ENCODE measurements at regions not wholly inside any gene's neighbourhood (a gene's known extent, or its start where the extent isn't known, plus 50 kb on each side); places are given as distances from the start of the nearest gene placed in this dataset.

DNA sequence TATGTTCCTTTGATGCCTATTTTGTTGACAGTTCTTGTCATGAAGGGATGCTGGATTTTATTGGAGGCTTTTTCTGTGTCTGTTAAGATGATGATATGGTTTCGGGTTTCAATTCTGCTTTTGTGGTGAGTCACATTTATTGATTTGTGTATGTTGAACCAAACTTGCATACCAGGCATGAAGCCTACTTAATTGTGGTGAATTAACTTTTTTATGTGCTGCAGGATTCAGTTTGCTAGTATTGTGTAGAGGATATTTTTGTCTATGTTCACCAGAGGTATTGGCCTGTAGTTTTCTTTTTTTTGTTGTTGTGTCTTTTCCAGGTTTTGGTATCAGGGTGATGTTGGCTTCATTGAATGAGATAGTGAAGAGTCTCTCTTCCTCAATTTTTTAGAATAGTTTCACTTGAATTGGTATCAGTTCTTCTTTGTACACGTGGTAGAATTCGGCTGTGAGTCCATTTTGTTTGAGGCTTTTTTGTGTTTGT is 345.9 kb downstream of the KIF20B start:
- no peaks in the 10 kb centered on the region for H3K36me3 Mint-ChIP-seq (ENCODE audit: insufficient read depth)

DNA sequence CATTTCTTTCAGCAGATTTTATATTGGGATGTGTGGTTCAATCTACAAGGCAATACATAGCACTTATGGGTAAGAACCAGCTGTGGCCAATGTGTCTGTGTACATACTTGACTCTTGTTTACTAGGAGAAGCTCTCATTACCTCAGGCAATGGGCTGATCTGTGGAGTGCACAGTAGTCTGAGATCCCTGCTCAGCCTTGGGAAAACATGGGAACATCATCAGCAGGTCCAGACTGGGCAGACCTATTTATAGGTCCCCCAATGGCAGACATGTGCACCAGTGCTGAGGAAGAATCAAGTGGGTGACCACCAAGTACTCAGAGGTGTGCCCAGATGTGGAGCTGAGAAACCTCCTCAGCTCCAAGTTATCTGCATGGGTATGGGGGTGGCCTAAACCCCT is 349.7 kb downstream of the KIF20B start:
- H3K9me3 Mint-ChIP-seq (ENCODE audit: low read depth), result peaks cover 6% of the 10 kb centered on the region
- H3K27ac Mint-ChIP-seq, result no peak overlapping the region
- no peaks in the 10 kb centered on the region for H3K36me3 Mint-ChIP-seq (ENCODE audit: insufficient read depth)
- TF ChIP-seq, protein P1, sequence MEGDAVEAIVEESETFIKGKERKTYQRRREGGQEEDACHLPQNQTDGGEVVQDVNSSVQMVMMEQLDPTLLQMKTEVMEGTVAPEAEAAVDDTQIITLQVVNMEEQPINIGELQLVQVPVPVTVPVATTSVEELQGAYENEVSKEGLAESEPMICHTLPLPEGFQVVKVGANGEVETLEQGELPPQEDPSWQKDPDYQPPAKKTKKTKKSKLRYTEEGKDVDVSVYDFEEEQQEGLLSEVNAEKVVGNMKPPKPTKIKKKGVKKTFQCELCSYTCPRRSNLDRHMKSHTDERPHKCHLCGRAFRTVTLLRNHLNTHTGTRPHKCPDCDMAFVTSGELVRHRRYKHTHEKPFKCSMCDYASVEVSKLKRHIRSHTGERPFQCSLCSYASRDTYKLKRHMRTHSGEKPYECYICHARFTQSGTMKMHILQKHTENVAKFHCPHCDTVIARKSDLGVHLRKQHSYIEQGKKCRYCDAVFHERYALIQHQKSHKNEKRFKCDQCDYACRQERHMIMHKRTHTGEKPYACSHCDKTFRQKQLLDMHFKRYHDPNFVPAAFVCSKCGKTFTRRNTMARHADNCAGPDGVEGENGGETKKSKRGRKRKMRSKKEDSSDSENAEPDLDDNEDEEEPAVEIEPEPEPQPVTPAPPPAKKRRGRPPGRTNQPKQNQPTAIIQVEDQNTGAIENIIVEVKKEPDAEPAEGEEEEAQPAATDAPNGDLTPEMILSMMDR (IDR thresholded peaks at IDR 0.05; ENCODE audit: unreplicated experiment), result no peak
- H3K27me3 Mint-ChIP-seq, result no peaks in the 10 kb centered on the region
- H3K4me1 Mint-ChIP-seq (ENCODE audit: low read depth), result peaks cover 5% of the 10 kb centered on the region
- H3K4me3 Mint-ChIP-seq (ENCODE audit: low read depth), result no peak overlapping the region
- DNase-seq (ENCODE audit: low spot score, unreplicated experiment), result no peak

More for the DNA sequence above, 345.9 kb downstream of the KIF20B start:
- Mint-ChIP-seq H3K4me3 (ENCODE audit: low read depth) (no peak overlapping the region), H3K9me3 (ENCODE audit: low read depth) (peaks cover 6% of the 10 kb centered on the region), H3K27ac (no peak overlapping the region), H3K27me3 (no peaks in the 10 kb centered on the region), H3K4me1 (ENCODE audit: low read depth) (peaks cover 5% of the 10 kb centered on the region)
- TF ChIP-seq, protein P1 (IDR thresholded peaks at IDR 0.05; ENCODE audit: unreplicated experiment), result no peak
- DNase-seq (ENCODE audit: low spot score, unreplicated experiment), result no peak

DNA sequence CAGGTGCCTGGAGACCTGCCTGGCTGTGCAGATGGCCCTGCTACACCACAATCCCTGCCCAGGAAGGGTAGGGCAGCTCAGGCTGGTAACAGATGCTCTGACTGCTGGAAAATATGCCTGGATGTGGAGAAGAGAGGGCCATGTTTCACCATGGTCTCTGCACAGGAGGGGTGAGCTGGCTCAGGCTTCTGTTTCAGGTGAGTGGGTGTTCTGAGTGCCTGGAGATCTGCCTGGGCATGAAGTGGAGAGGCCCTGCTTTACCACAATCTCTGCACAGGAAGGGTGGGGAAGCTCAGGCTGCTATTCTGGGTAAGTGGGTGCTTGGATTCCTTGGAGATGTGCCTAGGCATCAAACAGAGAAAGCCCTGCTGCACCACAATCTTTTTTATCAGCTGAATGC is 350.1 kb downstream of the KIF20B start:
- Mint-ChIP-seq H3K27me3 (no peaks in the 10 kb centered on the region), H3K9me3 (ENCODE audit: low read depth) (peaks cover 6% of the 10 kb centered on the region), H3K36me3 (ENCODE audit: insufficient read depth) (no peaks in the 10 kb centered on the region), H3K27ac (no peak overlapping the region), H3K4me1 (ENCODE audit: low read depth) (peaks cover 5% of the 10 kb centered on the region), H3K4me3 (ENCODE audit: low read depth) (no peak overlapping the region)
- DNase-seq (ENCODE audit: low spot score, unreplicated experiment), result no peak
- TF ChIP-seq, protein P1 (IDR thresholded peaks at IDR 0.05; ENCODE audit: unreplicated experiment), result no peak

DNA sequence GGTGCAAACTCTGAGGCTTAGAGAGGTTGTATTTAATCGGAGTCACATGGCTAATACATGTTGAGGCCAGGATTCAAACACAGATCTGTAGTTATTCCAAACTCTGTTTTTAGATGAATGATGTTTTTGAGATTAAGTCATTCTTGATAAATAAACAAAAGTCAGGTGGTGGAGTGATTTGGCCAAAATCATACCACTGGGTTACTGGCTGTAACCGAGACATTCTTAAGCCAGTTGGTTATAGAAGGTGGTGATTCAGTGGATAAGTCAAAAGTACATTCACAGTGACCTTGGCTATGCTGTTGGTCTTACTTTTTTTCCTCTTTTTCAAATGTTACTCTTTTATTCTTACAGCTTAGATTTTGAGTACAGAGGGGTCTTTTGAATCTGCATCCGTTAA is 361.4 kb downstream of the KIF20B start:
- no peak for DNase-seq (ENCODE audit: low spot score, unreplicated experiment)
- TF ChIP-seq, protein P1 (IDR thresholded peaks at IDR 0.05; ENCODE audit: unreplicated experiment), result no peak
- H3K27me3 Mint-ChIP-seq, result no peaks in the 10 kb centered on the region
- H3K36me3 Mint-ChIP-seq (ENCODE audit: insufficient read depth), result no peaks in the 10 kb centered on the region
- H3K9me3 Mint-ChIP-seq (ENCODE audit: low read depth), result no peaks in the 10 kb centered on the region
- H3K27ac Mint-ChIP-seq, result no peak overlapping the region
- H3K4me3 Mint-ChIP-seq (ENCODE audit: low read depth), result no peak overlapping the region
- H3K4me1 Mint-ChIP-seq (ENCODE audit: low read depth), result peaks cover 9% of the 10 kb centered on the region

- TF ChIP-seq, protein P1 (IDR thresholded peaks at IDR 0.05; ENCODE audit: unreplicated experiment), result no peak
- H3K36me3 Mint-ChIP-seq (ENCODE audit: insufficient read depth), result no peaks in the 10 kb centered on the region
- H3K4me3 Mint-ChIP-seq (ENCODE audit: low read depth), result no peak overlapping the region
- no peaks in the 10 kb centered on the region for H3K9me3 Mint-ChIP-seq (ENCODE audit: low read depth)
- no peak for DNase-seq (ENCODE audit: low spot score, unreplicated experiment)
- H3K27ac Mint-ChIP-seq, result no peak overlapping the region
- peaks cover 9% of the 10 kb centered on the region for H3K4me1 Mint-ChIP-seq (ENCODE audit: low read depth)
- H3K27me3 Mint-ChIP-seq, result no peaks in the 10 kb centered on the region
These were observed 362.9 kb downstream of the KIF20B start for GRCh38 chr10:90064295-90064694.
